WERI-Rb-1 (cell line): ENCODE measurements at regions not wholly inside any gene's neighbourhood (a gene's known extent, or its start where the extent isn't known, plus 50 kb on each side); places are given as distances from the start of the nearest gene placed in this dataset.
"Not testable (repeated sequence)": the region's sequence is repeated elsewhere in the genome, so short reads cannot be mapped to it uniquely, and the experiment has no call there.

Experiments used
- DNase-seq: peaks from one replicate; pipeline ENCODE4 v3.0.0-alpha.2; 2020
- H3K27ac ChIP-seq: fragments of 250-450 bp; sonication (Bioruptor Pico); 2 replicates; pipeline ENCODE4 v1.5.1; 2020; ENCODE audit warnings: mild to moderate bottlenecking, moderate library complexity
- H3K27me3 ChIP-seq: fragments of 250-450 bp; sonication (Bioruptor Pico); 2 replicates; pipeline ENCODE4 v1.5.1; 2021; ENCODE audit warnings: mild to moderate bottlenecking, low read depth, moderate library complexity; ENCODE audit not compliant: insufficient read depth, severe bottlenecking
- H3K36me3 ChIP-seq: fragments of 250-450 bp; sonication (Bioruptor Pico); 2 replicates; pipeline ENCODE4 v1.5.1; 2020; ENCODE audit warnings: mild to moderate bottlenecking, moderate library complexity
- H3K4me3 ChIP-seq: 2 replicates; pipeline ENCODE4 v1.5.1; 2011; ENCODE audit warnings: low read depth, mild to moderate bottlenecking, control low read depth, low read length
- H3K9me3 ChIP-seq: fragments of 250-450 bp; sonication (Bioruptor Pico); 2 replicates; pipeline ENCODE4 v1.5.1; 2021; ENCODE audit warnings: mild to moderate bottlenecking, moderate library complexity; ENCODE audit not compliant: severe bottlenecking
- CTCF ChIP-seq: IDR thresholded peaks from 2 replicates; pipeline ENCODE4 v1.5.1; 2011; ENCODE audit warnings: low read depth, mild to moderate bottlenecking, control low read depth, inconsistent platforms, low read length

GRCh38 chr12:24517000-24517399 is 431.9 kb downstream of the BCAT1 start:
- Histone ChIP-seq H3K27me3 (no peaks in the 10 kb centered on the region), H3K4me3 (no peak overlapping the region), H3K27ac (no peak overlapping the region), H3K9me3 (peaks cover 3% of the 10 kb centered on the region), H3K36me3 (no peaks in the 10 kb centered on the region)
- DNase-seq: no peak
- TF ChIP-seq CTCF: no peak

- no peaks in the 10 kb centered on the region for H3K36me3 ChIP-seq
- no peaks in the 10 kb centered on the region for H3K9me3 ChIP-seq
- H3K27ac ChIP-seq: no peak overlapping the region
- TF ChIP-seq CTCF: no peak
- H3K27me3 ChIP-seq: no peaks in the 10 kb centered on the region
- DNase-seq: no peak
- H3K4me3 ChIP-seq: no peak overlapping the region
Observed at GRCh38 chr12:24510581-24511125, 438.2 kb downstream of the BCAT1 start.

- TF ChIP-seq CTCF: no peak
- Histone ChIP-seq H3K9me3 (no peaks in the 10 kb centered on the region), H3K27me3 (no peaks in the 10 kb centered on the region), H3K4me3 (no peak overlapping the region), H3K27ac (no peak overlapping the region), H3K36me3 (no peaks in the 10 kb centered on the region)
- no peak for DNase-seq
Observed at GRCh38 chr12:24507827-24508226, 441.1 kb downstream of the BCAT1 start.

- Histone ChIP-seq H3K4me3 (no peak overlapping the region), H3K27ac (no peak overlapping the region), H3K9me3 (no peaks in the 10 kb centered on the region), H3K27me3 (no peaks in the 10 kb centered on the region), H3K36me3 (no peaks in the 10 kb centered on the region)
- DNase-seq: no peak
- TF ChIP-seq CTCF: no peak
Observed at GRCh38 chr12:24505366-24506015, 443.4 kb downstream of the BCAT1 start.

- H3K36me3 ChIP-seq, H3K27me3 ChIP-seq, H3K27ac ChIP-seq, DNase-seq, H3K4me3 ChIP-seq, H3K9me3 ChIP-seq: not testable (repeated sequence)
Observed at GRCh38 chr12:24503477-24503876, 445.4 kb downstream of the BCAT1 start.

- H3K9me3 ChIP-seq: no peaks in the 10 kb centered on the region
- no peak overlapping the region for H3K27ac ChIP-seq
- no peak for DNase-seq
- H3K4me3 ChIP-seq: no peak overlapping the region
- no peaks in the 10 kb centered on the region for H3K36me3 ChIP-seq
- TF ChIP-seq CTCF: no peak
- H3K27me3 ChIP-seq: no peaks in the 10 kb centered on the region
Observed at GRCh38 chr12:24500831-24501230, 448.1 kb downstream of the BCAT1 start.
